ENCODE measurements at regions not wholly inside any gene's neighbourhood (a gene's known extent, or its start where the extent isn't known, plus 50 kb on each side); places are given as distances from the start of the nearest gene placed in this dataset.

- Histone ChIP-seq H3K9ac (ENCODE audit: insufficient read depth, low read depth, low read length) (no peak overlapping the region), H3K4me3 (replicated peaks in 1 of 3; ENCODE audit: insufficient read depth in 1 of 3, low read depth in 2 of 3, low read length in 3 of 3) (no peak overlapping the region), H4K20me1 (ENCODE audit: insufficient read depth, low read length) (no peaks in the 10 kb centered on the region), H2AFZ (ENCODE audit: low read length) (no peak overlapping the region), H3K4me2 (ENCODE audit: low read depth, low read length) (no peak overlapping the region), H3K27ac (ENCODE audit: extremely low read length, insufficient read depth, low read length) (no peak overlapping the region), H3K36me3 (replicated peaks in 1 of 2; ENCODE audit: control insufficient read depth in 1 of 2, insufficient read depth in 2 of 2, low read length in 2 of 2) (no peaks in the 10 kb centered on the region), H3K4me1 (ENCODE audit: insufficient read depth, low read length) (peaks cover 6% of the 10 kb centered on the region), H3K9me3 (ENCODE audit: low read length) (no peaks in the 10 kb centered on the region), H3K79me2 (ENCODE audit: insufficient read depth, low read length) (no peaks in the 10 kb centered on the region), H3K27me3 (ENCODE audit: control insufficient read depth in 1 of 2, insufficient read depth in 2 of 2, low read length in 2 of 2) (no peaks in the 10 kb centered on the region)
- no peak for TF ChIP-seq CAMTA2 (CRISPR knock-in tag; IDR thresholded peaks at IDR 0.05; ENCODE audit: borderline replicate concordance)
- no peak for TF ChIP-seq ZNF75D (CRISPR knock-in tag; IDR thresholded peaks at IDR 0.05; ENCODE audit: borderline replicate concordance)
- no peak for TF ChIP-seq ZNF678 (CRISPR knock-in tag; IDR thresholded peaks at IDR 0.05)
- no peak for TF ChIP-seq ZBTB42 (CRISPR knock-in tag; IDR thresholded peaks at IDR 0.05)
- TF ChIP-seq MAFK (conservative IDR thresholded peaks at IDR 0.05 in 1 of 2, IDR thresholded peaks at IDR 0.05 in 1 of 2; ENCODE audit: low read length in 2 of 2): no peak
- TF ChIP-seq ZBTB33 (CRISPR knock-in tag; IDR thresholded peaks at IDR 0.05): no peak
- no peak for TF ChIP-seq ATF4 (CRISPR knock-in tag; IDR thresholded peaks at IDR 0.05)
- no peak for TF ChIP-seq CREB3 (CRISPR knock-in tag; IDR thresholded peaks at IDR 0.05)
- no peak for TF ChIP-seq POLR2AphosphoS2 (IDR thresholded peaks at IDR 0.05; ENCODE audit: low read depth, low read length)
- no peak for TF ChIP-seq ZNF841 (CRISPR knock-in tag; IDR thresholded peaks at IDR 0.05; ENCODE audit: borderline replicate concordance)
- no peak for TF ChIP-seq PHB2 (IDR thresholded peaks at IDR 0.05; ENCODE audit: partially characterized antibody)
- TF ChIP-seq ZNF441 (CRISPR knock-in tag; IDR thresholded peaks at IDR 0.05; ENCODE audit: borderline replicate concordance): no peak
- no peak for TF ChIP-seq MXD3 (CRISPR knock-in tag; IDR thresholded peaks at IDR 0.05)
- TF ChIP-seq ZBTB8A (CRISPR knock-in tag; IDR thresholded peaks at IDR 0.05; ENCODE audit: borderline replicate concordance, low read depth): no peak
- TF ChIP-seq FIP1L1 (IDR thresholded peaks at IDR 0.05; ENCODE audit: borderline replicate concordance, insufficient read depth, low read depth, low read length): no peak
- no peak for TF ChIP-seq KLF15 (CRISPR knock-in tag; IDR thresholded peaks at IDR 0.05; ENCODE audit: borderline replicate concordance)
- 0% methylated on average over 3 of the region's 3 CpGs for WGBS (ENCODE audit: low lambda C conversion rate)
- ATAC-seq (no peak), FAIRE-seq (no peak), DNase-seq (ENCODE audit: low spot score) (no peak)
- ChIA-PET POLR2A (no interaction called here), CTCF (ENCODE audit: low intra/inter-chr PET ratio, low total read pairs) (no interaction called here)
- BruUV-seq (replicated peaks): no TSS peak
- intact Hi-C loops (cut with micrococcal nuclease; ENCODE audit: unreplicated experiment) (no loop called here), in situ Hi-C loops (cut with HindIII; ENCODE audit: extremely low pct_ligation_motif_present, low pct_unique_long_range_greater_than_20kb) (no loop called here)
Measured at GRCh38 chr13:46982856-46983582, 86.2 kb upstream of the HTR2A start.

Measured in HepG2 (cell line).